OCI-LY3 (cell line): ENCODE measurements at regions not wholly inside any gene's neighbourhood (a gene's known extent, or its start where the extent isn't known, plus 50 kb on each side); places are given as distances from the start of the nearest gene placed in this dataset.

ENCODE experiments used
- H2AFZ ChIP-seq: fragments of 200-600, 300-600 bp; shearing (Covaris generic); 2 replicates; pipeline ENCODE4 v1.6.0; 2014; ENCODE audit warnings: antibody characterized with exemption, low read depth, low read length
- H3K27ac ChIP-seq: fragments of 200-600, 300-600 bp; sonication (generic); 2 replicates; pipeline ENCODE4 v1.5.1; 2014; ENCODE audit warnings: mild to moderate bottlenecking, low read length, moderate library complexity, mixed read lengths
- H3K27me3 ChIP-seq: fragments of 200-600, 300-600 bp; sonication (generic); 2 replicates; pipeline ENCODE4 v1.6.1; 2014; ENCODE audit warnings: low read depth, low read length, mixed read lengths
- H3K36me3 ChIP-seq: fragments of 200-600, 300-600 bp; sonication (generic); replicated peaks from 2 replicates; pipeline ENCODE3; 2014; ENCODE audit warnings: low read depth, low read length, mixed read lengths
- H3K4me1 ChIP-seq: fragments of 300-600, 200-600 bp; sonication (generic); 2 replicates; pipeline ENCODE4 v1.6.1; 2014; ENCODE audit warnings: low read length, mixed read lengths
- H3K4me2 ChIP-seq: fragments of 200-600, 300-600 bp; sonication (generic); 2 replicates; pipeline ENCODE4 v1.6.1; 2014; ENCODE audit warnings: low read length, mixed read lengths
- H3K4me3 ChIP-seq: fragments of 300-600, 200-600 bp; sonication (generic); 2 replicates; pipeline ENCODE4 v1.5.1; 2014; ENCODE audit warnings: antibody characterized with exemption, mild to moderate bottlenecking, low read length, moderate library complexity
- H3K79me2 ChIP-seq: fragments of 300-600, 200-600 bp; shearing (Covaris generic); 2 replicates; pipeline ENCODE4 v1.6.1; 2014; ENCODE audit warnings: mild to moderate bottlenecking, low read length, mixed read lengths
- H3K9ac ChIP-seq: fragments of 300-600, 200-600 bp; shearing (Covaris generic); 2 replicates; pipeline ENCODE4 v1.6.0; 2014; ENCODE audit warnings: mild to moderate bottlenecking, low read length, moderate library complexity
- H3K9me3 ChIP-seq: fragments of 200-600, 300-600 bp; shearing (Covaris generic); 2 replicates; pipeline ENCODE4 v1.6.1; 2014; ENCODE audit warnings: low read length, mixed read lengths; ENCODE audit not compliant: insufficient read depth
- H4K20me1 ChIP-seq: fragments of 200-600, 300-600 bp; sonication (generic); 2 replicates; pipeline ENCODE4 v1.6.1; 2016; ENCODE audit warnings: low read length, mixed read lengths; ENCODE audit not compliant: insufficient read depth
- EZH2phosphoT487 ChIP-seq: fragments of 200-600 bp; shearing (Covaris generic); IDR thresholded peaks from 2 replicates; pipeline ENCODE4 v1.6.1; 2018; ENCODE audit warnings: antibody characterized with exemption, mixed run types, low read depth
- TF ChIP-seq, protein P1 (sequence below): fragments of 200-600, 300-600 bp; sonication (generic); IDR thresholded peaks from 2 replicates; pipeline ENCODE4 v1.5.1; 2014; ENCODE audit warnings: antibody characterized with exemption, low read length, low read depth

DNA sequence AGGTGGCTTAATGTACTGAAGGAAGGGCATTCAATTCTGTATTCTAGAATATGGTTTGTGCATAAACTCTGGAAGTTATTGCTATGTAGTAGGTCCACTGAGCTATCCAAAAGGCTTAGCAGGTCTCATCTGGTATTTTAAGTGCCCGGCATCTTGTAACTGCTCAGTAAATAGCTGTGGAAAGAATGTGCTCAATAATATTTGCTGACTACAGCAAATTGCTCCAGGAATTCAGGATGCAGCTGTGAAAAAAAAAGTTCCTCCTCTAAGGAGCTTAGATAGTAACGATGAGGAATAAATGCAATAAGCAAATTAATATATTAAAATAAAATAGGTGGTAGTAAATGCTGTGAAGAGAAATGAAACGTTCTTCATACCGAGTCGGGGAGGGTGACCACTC, 857.1 kb downstream of the AACS start:
- Histone ChIP-seq H3K27ac (no peak overlapping the region), H3K27me3 (no peaks in the 10 kb centered on the region), H3K9ac (no peak overlapping the region), H3K4me2 (no peak overlapping the region), H3K79me2 (no peaks in the 10 kb centered on the region), H3K36me3 (no peaks in the 10 kb centered on the region), H3K4me1 (no peaks in the 10 kb centered on the region), H4K20me1 (no peaks in the 10 kb centered on the region), H2AFZ (no peak overlapping the region), H3K4me3 (no peak overlapping the region), H3K9me3 (no peaks in the 10 kb centered on the region)
- TF ChIP-seq, protein P1, sequence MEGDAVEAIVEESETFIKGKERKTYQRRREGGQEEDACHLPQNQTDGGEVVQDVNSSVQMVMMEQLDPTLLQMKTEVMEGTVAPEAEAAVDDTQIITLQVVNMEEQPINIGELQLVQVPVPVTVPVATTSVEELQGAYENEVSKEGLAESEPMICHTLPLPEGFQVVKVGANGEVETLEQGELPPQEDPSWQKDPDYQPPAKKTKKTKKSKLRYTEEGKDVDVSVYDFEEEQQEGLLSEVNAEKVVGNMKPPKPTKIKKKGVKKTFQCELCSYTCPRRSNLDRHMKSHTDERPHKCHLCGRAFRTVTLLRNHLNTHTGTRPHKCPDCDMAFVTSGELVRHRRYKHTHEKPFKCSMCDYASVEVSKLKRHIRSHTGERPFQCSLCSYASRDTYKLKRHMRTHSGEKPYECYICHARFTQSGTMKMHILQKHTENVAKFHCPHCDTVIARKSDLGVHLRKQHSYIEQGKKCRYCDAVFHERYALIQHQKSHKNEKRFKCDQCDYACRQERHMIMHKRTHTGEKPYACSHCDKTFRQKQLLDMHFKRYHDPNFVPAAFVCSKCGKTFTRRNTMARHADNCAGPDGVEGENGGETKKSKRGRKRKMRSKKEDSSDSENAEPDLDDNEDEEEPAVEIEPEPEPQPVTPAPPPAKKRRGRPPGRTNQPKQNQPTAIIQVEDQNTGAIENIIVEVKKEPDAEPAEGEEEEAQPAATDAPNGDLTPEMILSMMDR = no peak
- TF ChIP-seq EZH2phosphoT487 = no peak

DNA sequence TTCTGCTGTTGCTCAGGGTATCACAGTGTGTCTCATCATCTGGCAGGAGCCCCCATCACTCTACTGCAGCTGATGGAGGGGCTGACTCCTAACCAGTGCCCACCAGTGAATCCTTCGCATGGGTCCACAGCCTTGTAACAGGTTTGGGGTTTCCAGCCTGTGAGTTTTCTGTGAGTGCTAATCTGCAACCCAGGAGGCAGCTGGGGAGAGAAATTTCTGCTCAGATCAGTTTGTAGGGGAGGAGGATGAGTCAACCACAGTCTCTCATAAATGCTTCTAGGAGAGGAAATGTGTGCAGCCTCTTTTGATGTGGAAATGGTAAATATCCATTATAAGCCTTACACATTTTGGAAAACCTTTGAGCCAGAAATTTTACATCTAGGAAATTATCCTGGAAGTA, 871.3 kb downstream of the AACS start:
- no peaks in the 10 kb centered on the region for H3K4me1 ChIP-seq
- no peak overlapping the region for H3K9ac ChIP-seq
- no peaks in the 10 kb centered on the region for H3K27me3 ChIP-seq
- no peak overlapping the region for H3K4me3 ChIP-seq
- no peak overlapping the region for H3K27ac ChIP-seq
- H3K79me2 ChIP-seq = no peaks in the 10 kb centered on the region
- no peak overlapping the region for H2AFZ ChIP-seq
- no peaks in the 10 kb centered on the region for H3K9me3 ChIP-seq
- no peak for TF ChIP-seq EZH2phosphoT487
- TF ChIP-seq, protein P1 = no peak
- no peak overlapping the region for H3K4me2 ChIP-seq
- no peaks in the 10 kb centered on the region for H4K20me1 ChIP-seq
- H3K36me3 ChIP-seq = no peaks in the 10 kb centered on the region

DNA sequence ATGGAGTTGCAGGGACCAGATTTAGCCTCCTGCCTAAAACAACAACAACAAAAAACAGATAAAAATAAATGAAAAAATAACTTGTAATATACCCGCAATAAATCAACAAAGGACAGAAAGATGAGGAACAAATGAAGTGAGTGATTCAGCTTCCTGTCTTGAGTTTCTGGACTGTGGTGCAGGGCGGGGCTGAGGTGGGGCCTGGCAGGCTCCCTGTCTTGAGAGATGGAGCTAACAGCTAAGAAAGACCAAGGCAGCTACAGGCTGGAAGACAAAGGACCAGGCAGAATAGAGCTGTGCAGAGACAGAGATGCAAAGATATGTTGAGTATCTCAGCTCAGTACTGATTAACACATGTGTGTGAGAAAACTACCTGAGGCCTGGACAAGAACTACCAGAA, 879.2 kb downstream of the AACS start:
- H3K27me3 ChIP-seq = no peaks in the 10 kb centered on the region; the same call in 1 of the 2 replicates
- no peak overlapping the region for H2AFZ ChIP-seq
- H3K4me2 ChIP-seq = no peak overlapping the region
- no peak for TF ChIP-seq EZH2phosphoT487
- TF ChIP-seq, protein P1 = no peak
- H3K27ac ChIP-seq = no peak overlapping the region
- no peaks in the 10 kb centered on the region for H3K4me1 ChIP-seq
- no peaks in the 10 kb centered on the region for H4K20me1 ChIP-seq
- no peaks in the 10 kb centered on the region for H3K79me2 ChIP-seq
- H3K9ac ChIP-seq = no peak overlapping the region
- H3K36me3 ChIP-seq = no peaks in the 10 kb centered on the region
- H3K4me3 ChIP-seq = no peak overlapping the region
- no peaks in the 10 kb centered on the region for H3K9me3 ChIP-seq

DNA sequence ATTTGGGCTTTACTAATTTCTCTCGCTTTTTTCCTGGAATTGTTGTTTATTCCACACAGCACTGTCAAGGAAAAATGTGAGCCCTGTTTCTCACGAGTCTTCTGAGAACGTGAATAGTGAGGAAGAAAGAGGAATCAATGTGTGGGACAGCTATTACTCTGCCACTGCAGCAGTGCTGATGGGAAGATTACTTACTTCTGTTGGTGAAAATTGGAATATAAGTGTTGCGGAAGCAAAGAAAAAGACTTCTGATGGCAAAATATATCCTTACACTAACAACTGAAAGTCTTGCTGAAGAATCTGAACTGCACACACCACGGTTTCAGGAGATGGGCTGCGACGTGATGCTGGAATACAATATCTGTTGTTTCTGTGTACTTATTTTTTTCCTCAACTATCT, 884.2 kb downstream of the AACS start:
- Histone ChIP-seq H3K79me2 (no peaks in the 10 kb centered on the region), H3K4me2 (no peak overlapping the region), H3K9ac (no peak overlapping the region), H3K9me3 (no peaks in the 10 kb centered on the region; the same call in 1 of the 2 replicates), H4K20me1 (no peaks in the 10 kb centered on the region), H2AFZ (no peak overlapping the region), H3K27ac (no peak overlapping the region), H3K4me1 (no peaks in the 10 kb centered on the region), H3K27me3 (no peaks in the 10 kb centered on the region), H3K4me3 (no peak overlapping the region), H3K36me3 (no peaks in the 10 kb centered on the region)
- TF ChIP-seq, protein P1 = no peak
- TF ChIP-seq EZH2phosphoT487 = no peak
